NCI-H748 treated with DMSO at 0.1 percent for 48 hours (cell line): ENCODE measurements at regions not wholly inside any gene's neighbourhood (a gene's known extent, or its start where the extent isn't known, plus 50 kb on each side); places are given as distances from the start of the nearest gene placed in this dataset.

Experiments
- DNase-seq: peaks from one replicate; lab custom pipeline; 2025; lab: John Stamatoyannopoulos, UW

DNA sequence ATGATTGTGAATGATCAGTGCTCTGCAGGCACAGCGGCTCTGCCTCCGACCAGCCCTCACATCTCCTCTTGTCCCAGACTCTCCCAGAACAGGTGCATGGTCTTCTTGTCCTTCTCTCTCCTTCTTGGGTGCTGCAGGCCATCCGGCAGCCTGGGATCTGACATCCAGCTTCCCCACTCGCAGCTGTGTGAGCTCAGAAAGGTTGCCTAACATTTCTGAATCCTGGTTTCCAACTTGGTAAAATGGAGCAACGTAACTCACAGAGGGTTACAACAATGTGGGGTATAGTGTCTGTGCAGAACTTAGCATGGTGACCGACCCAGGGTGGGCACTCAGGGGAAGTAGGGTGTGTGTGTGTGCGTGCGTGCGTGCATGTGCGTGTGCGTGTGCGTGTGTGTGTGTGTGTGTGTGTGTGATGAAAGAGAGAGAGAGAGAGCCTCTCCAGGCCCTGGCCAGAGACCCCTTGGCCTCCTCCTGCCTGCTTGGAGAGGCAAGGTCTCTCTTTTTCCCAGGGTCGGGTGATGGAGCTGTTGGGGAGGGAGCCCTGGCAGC, 110.1 kb downstream of the SNX5 start:
- DNase-seq, result no peak

DNA sequence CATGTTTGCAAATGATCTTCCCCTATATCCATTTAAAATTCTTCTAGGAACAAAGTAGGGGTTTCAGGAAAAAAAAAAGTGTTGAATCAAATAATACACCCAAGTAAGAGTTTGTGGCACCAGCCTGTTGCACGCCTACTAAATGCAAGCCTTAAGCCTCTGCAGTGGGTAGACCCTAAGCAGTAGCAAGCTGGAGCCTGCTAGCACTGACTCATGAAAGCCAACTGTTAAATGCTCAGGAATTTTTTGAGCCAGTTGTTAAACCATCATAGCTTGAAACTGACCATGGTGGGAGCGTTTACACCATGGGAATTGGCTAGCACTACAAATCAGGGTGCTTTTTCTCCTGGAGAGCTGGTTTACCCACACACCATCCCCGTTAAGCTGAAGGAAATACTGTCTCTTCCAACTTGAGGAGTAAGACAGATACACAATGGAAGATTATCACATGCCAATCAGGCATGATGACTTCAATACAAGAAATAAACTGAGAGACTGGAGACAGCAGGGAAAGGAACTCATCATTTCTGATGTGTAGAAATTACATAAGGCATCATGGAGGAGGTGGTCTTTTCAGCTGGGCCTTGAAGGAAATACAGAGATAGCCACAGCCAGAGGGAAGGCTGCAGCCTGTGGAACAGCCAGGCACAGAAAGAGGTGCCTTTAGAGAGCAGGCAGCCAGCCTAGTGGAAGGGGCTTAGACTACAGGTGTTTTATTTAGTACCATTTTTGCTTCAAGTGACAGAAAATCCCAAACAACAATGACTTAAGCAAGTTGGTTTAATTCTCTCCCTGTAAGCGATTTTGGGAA, 110.8 kb downstream of the SNX5 start:
- no peak for DNase-seq

DNA sequence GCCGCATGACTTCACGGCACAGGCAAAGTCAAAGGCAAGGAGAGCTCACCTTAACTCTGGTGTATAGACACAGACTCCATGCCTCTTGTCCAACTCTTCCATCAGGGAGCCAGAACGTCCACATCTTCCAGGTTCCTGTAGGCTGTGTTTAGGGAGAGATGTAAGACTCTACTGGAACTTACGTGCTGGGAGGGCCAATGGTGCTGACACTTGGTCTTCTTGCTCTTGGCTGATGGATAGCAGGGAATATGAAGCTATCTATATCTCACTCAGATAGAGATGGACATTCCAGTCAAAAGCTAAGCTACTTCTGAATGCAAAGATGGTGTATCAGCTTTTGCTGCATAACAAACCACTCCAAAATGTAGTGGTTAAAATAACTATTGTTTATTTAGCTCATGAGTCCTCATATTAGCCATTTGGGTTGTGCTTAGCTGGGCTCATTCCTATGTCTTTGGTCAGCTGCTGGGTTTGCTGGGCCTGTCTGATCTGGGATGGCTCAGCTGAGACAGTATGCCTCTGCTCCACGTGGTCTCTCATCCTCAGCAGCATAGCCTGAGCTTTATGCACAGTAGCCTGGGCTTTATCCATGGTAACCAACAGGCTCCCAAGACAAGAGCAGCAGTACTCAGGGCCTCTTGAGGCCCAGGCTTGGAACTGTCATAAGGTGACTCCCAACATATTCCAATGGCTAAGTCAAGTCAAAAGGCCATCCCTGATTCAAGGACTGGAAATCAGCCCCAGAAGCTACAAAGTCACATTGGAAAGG, 111.6 kb downstream of the SNX5 start:
- no peak for DNase-seq

DNA sequence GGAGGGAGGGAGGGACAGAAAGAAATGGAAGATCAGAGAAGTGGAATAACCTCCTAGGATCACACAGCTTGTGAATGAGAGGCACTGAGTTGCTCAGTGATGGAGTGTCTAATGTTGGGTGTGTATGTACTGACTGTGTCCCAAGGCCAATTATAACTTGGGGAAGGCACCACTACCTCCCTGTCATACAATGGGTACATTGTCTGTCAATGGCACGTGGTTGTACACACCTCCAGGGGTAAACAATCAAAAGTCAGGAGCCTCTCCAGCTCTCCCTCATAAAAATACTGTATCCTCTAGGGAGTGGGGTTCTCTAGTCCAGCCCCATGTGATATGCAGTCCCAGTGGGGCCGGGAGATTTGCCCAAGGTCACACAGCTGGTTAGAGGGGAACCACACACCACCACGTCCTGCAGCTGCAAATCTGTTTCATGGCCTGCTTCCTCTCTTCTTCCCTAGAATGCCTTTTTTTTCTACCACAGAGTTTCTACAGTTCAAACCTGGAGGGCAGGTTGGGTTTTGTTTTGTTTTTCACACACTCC, 112.5 kb downstream of the SNX5 start:
- no peak for DNase-seq

DNA sequence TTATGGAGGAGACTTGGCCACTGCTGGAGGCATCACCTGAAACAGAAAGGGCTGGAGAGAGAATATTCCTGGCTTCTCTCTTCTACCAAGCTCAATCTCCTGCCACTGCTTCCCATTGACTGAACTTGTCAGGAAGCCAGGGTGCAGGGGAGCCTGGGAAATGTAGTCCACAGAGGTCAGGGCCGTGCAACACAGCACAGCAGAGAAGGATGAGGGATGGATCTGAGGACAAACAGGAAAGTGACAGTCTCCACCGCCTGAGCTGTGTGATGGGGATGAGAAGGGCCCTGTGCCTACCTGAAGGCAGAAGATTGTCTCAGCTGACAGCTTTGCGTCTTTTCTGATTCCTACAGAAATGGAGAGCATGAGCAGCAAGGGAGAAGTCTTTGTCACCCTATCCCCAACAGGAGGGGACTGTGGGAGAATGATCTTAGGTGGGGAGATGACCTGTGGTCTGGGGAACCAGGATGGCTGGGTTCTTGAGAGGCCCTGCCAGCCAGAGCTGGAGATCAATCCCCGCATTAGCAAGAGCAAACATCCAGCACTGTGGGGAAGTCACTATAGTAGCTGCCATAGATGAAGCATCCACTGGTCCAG, 114.2 kb downstream of the SNX5 start:
- no peak for DNase-seq

DNA sequence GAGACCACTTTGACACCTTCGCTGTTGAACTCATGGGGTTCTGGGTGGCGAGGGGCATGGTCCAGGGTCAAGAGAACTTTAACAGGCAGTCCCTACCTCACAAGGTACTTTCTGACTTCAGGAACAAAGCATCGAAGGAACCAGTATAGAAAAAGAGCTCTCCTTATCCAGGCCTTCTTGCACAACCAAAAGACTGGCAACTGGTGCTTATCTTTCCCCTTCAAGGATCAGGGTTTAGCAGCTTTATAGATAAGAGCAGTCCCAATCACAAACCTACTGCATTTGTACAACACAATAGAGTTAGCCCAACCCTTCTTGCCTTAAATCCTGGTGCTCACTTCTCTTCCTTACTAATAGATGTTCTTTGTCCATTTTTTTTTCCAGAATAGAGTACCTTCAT, 116.3 kb downstream of the SNX5 start:
- DNase-seq, result no peak

DNA sequence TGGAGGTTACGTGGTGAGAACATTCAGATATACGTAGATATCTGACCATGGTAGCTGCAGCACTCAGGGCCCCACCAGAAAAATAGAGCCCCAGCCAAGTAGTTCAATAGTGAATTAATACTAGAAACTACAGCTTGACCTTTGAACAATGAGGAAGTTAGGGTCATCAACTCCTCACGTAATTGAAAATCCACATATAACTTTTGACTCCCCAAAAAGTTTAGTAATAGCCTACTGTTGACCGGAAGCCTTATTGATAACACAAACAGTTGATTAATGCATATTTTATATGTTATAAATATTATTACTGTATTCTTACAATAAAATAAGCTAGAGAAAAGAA, 117.9 kb downstream of the SNX5 start:
- DNase-seq, result no peak

DNA sequence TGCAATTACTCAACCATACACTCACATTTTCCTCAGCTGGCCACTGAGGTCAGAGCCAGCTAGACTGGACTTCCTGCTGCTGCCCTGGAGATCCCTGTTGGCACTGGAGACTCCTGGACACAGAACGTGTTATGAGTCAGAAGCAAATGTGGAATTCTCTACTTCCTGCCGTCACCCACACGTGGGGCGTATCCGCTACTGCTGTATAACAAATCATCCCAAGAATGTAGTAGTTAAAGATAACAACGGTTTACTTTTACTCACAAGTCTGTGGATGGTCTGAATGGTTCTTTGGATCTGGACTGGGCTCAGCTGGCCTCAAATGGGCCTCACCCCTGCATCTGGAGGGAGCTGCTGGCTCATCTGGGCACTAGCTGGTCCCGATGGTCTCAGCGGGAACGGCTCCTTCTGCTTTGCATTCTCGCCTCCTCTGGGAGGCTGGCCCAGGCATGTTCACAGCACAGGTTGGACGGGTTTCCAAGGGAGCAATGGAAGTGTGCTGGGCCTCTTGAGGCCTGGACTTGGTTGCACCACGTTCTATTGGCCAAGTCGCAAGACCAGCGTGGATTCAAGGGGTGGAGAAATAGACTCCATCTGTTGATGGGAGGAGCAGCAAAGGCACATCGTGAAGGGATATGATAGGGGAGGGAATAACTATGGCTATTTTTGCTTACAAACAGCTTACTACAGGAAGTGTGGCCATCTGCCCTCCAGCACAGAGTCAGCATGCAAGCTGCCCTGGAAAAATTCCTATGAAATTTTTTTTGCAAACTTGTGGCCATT, 118.5 kb downstream of the SNX5 start:
- DNase-seq, result no peak

DNA sequence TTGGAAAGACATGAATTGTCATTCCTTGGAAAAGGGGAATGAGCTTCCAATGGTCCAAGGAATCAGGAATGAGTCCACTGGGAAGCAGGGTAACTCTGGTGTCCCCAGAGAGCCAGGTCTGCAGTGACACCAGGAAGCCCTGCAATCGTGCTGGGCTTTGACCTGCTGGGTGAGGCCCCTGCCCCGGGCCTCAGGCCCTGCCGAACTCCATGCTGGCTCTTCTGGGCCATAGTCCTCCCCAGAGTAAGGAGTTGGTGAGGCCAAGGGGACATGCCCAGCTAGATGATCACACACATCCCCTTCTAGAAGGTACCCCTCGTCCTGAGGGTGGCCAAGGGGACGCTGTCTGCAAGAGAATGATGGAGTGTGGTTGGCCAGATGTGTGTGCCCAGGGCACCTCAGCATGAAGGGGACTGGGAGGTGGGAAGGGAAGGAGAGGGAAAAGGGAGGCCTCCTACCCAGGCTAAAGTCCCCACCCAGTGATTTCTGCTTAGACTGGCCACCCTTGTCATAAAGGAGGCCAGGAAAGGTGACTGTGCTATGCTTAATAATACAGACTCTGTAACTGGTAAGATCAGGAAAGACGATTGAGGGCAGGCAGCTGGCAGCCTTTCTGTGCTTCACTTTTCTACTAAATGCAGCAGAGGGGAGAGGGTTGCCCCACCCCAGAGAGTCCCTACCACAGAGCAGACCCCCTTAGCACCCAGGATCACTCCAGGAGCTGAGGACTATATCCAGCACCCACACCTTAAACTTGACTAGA, 119.3 kb downstream of the SNX5 start:
- DNase-seq, result no peak

DNA sequence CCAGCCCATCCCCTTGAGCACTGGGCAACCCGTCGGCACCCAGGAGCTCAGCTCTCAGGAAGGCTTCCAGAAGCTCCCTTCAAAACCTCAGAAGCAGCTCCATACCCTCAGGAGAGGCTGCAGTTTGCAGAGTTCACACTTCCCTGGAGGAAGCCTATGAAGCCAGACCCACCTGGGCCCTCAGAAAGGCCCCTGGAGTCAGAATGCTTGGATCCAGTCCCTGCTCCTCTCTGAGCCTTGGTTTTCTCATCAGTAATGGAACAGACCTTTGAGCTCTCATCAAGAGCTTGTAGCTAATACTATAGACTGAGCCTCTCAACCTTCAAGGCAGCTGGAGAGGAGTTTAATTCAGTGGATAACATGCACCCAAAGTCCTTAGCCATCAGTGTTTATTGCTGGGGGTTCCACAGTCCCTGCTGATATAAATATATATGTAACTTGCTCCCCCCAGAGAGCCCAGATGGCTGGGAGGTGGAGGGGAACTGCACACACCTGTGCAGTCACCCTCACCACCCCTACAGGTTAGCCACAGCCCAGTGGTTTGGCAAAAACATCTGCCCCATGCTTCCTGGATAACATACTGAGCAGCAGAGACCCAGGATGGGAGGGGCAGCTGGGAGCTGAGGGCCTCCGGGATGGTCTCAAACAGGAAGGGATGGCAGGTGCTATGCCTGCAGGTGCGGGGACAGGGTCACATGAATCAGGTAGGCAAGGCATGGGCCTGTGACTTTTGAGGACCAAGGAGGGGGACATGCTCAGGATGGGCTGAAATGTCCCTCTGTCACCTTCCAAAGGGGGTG, 120.1 kb downstream of the SNX5 start:
- DNase-seq, result no peak

DNA sequence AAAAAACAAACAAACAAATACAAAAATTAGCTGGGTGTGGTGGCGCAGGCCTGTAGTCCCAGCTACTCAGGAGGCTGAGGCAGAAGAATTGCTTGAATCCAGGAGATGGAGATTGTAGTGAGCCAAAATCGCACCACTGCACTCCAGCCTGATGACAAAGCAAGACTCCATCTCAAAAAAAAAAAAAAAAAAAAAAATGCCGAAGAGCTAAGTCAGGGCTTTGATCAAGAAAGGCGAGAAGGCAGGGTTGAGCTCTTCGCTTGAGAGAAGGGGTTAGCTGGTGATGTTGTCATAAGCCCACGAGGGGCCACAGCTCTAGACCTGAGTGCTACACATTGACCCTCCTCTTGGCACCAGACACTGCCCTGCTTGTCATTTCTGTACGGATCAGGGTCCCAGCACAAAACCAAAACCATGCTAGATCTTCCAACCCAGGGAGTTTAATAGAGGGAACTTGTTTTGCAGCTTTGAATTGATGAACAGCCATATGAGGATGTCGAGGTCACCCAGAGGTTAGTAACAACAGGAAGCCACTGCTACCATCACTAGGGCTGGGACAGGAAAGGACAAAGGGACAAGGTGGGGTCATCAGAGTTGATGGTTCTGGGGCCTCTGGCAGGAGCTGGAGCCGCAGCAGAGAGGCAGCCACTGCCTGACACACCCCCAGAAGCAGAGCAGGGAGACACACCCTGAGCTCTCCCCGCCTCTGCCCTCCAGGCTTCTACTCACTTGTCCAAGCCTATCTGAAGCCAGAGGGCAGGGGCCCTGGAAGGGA, 122.7 kb downstream of the SNX5 start:
- no peak for DNase-seq

DNA sequence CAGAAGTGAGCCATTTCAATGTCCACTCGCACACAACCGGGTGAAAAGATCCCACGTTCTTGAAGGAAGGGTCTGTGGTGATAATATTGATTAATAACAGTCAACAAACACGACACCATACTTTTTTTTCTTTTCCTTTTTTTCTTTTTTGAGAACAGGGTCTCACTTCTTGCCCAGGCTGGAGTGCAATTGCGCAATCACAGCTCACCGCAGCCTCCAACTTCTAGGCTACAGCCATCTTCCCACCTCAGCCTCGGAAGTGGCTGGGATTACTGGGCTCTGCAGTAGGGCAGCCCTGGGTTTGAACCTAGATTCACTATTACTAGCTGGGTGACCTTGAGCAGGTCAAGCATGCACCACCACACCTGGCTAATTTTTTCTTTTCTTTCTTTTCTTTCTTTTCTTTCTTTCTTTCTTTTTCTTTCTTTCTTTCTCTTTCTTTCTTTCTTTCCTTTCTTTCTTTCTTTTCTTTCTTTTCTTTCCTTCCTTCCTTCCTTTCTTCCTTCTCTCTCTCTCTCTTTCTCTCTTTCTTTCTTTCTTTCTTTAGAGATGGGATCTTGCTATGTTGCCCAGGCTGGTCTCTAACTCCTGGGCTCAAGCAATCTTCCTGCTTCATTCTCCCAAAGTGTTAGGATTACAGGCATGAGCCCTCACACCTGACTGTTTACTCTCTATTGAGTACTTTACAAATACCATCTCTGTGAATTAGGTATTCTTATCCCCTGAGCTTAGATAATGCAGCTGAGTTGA, 123.9 kb downstream of the SNX5 start:
- DNase-seq, result no peak

DNA sequence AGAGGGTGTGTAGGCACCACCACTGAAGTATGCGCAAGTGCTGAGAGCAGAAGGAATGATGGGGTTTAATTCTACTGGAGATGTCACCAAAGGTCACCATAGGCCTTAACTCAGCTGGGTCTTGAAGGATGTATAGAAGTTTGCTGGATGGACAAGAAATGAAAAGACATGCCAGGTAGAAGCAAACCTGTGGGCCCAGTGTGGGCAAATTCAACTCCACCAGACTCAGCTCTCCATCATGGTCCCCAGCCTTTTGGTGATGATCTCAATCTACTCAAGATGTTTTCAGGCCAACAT, 124.5 kb downstream of the SNX5 start:
- DNase-seq, result no peak

DNA sequence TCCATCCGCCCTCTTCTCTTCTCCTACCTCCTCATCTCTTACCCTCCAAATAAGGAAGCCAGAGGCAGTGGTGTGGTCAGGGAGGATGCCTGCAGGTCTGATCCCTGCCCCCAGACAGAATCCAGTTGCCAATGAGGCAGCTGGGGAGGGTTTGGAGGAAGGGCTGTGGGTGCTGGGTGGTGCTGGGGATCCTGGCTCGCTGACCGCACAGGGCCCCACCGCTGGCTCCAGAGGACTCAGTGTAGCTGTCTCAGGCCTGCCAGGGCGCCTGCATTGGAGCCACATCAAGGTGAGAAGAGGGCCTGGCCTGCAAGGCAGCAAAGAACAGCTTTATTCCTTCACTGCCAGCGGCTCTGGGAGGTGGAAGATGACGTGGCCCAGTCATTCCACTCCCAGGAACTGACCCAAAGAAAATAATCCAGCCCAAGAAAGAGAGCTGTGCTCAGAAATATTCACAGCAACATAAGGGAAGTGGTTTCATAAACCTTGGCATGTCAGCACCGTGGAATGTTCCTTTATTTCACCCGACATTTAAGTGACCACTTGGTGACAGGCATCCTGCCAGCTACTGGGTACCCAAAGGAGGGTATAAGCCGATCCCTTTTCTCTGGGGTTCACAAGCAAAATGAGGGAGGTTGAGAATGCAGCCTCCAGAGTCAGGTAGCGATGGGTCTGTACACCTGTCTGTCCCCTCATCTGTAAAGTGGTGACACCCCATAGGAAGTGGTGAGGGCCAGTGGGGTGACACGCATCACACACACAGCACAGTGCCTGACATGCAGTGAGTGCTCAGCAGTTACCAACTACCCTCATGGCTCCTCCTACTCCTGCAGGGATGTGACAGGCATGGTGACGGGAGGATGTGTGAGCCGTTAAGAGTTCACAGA, 125.1 kb downstream of the SNX5 start:
- no peak for DNase-seq

DNA sequence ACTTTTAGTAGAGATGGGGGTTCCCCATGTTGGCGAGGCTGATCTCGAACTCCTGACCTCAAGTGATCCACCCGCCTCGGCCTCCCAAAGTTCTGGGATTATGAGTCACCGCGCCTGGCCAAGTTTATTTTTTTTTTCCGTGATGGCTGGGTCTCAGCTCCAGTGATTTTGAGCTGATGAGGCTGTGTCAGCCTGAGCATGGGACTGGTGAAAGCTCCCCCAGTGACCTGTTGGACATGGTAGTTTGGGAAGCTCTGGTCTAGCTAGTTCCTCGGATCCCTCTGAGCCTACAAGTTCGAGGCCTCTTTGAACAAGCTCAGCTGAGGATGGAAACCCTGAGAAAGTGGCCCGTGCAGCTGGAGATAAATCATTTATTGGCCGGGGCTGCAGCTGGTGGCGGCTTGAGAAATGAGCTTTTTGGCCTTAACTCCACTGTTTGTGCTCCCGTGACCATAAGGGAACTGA, 126.8 kb downstream of the SNX5 start:
- DNase-seq, result no peak

DNA sequence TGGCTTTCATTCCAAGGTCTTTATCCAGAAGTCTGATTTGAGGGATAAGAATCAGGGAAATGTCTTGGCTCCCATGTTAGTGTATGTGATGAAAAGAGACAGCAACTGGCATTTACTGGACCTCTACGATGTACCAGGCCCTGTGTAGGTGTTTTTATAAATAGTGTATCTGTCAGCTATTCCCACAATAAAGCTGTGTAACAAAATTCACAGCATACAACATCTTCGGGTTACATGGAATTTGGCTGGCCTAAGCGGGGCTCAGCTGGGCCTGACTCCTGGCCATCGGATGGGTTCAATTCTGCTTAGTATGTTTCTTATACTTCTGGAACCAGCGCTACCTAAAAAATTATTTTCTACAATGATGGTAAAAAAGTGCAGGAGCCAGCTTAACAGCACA, 128.2 kb downstream of the SNX5 start:
- DNase-seq, result no peak

DNA sequence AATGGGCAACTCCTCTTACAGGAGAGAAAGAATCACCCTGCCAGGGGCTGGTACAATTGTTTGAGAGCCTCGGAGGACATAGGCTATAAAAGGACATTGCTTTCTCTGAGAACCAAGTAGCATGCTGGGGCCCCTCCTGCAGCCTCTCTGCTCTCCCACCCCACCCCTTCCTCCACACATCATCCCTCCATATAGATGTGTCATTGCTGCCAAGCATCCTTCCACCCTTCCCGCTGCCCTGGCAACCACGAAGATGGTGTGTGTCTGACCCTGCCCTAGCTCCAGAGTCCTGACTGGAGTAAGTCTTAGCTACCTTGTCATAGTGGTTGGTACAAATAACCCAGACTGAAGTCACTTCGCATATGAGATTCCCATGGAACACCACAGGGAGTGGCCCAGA, 129.7 kb downstream of the SNX5 start:
- DNase-seq, result no peak

DNA sequence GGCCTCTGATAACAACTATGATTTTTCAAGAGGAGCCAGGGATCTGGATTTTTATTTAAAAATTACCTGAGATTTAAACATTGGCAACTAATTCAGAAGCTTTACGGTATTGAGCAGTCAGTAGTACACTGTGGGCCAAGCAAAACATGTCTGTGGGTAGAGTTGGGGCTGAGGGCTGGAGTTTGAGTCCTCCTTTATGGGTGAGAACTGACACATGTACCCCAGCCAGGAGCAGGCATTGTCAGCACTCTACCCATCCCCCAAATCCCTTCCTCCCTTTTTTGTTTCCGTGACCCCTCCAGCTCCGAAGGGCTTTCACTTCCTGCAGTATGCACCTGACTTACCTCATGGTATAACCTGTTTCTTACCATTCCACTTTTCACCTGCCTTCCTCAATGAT, 131.4 kb downstream of the SNX5 start:
- no peak for DNase-seq
